Stimulated activated CD8-positive, alpha-beta memory T cell treated with anti-CD3 and anti-CD28 coated beads, Interleukin-12 subunit alpha, Interleukin-12 subunit beta, amount 100 ng/mL, for 4 hours (primary cell): ENCODE measurements at regions not wholly inside any gene's neighbourhood (a gene's known extent, or its start where the extent isn't known, plus 50 kb on each side); places are given as distances from the start of the nearest gene placed in this dataset.

Experiments used
- DNase-seq: peaks from one replicate; pipeline ENCODE4 v3.0.0-alpha.2; 2020; ENCODE audit warnings: low read depth

- DNase-seq, result no peak
Observed at GRCh38 chr7:155138204-155138603, 68.1 kb downstream of the HTR5A start.

GRCh38 chr7:155141562-155141961 is 71.4 kb downstream of the HTR5A start:
- no peak for DNase-seq

GRCh38 chr7:155143381-155143780 is 73.3 kb downstream of the HTR5A start:
- no peak for DNase-seq

DNA sequence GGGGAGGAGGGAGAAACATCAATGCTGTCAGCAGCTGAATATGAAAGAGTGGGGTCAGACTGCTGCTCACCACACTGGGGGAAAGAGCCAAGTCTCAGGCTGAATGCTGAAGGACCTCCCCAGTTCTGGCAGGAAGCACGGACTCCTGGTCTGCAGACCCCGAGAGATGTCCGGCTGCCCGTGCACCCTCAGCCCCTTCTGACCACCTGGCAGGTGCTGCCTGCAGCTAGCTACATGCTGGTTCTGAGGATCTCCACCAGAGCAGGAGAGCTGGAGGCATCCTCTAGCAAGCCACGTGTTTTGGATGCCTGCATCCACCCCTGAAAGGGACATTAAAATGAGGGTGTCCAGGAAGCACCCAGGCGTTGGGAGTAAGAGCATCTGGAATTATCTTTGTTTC is 74.2 kb downstream of the HTR5A start:
- DNase-seq, result no peak

DNA sequence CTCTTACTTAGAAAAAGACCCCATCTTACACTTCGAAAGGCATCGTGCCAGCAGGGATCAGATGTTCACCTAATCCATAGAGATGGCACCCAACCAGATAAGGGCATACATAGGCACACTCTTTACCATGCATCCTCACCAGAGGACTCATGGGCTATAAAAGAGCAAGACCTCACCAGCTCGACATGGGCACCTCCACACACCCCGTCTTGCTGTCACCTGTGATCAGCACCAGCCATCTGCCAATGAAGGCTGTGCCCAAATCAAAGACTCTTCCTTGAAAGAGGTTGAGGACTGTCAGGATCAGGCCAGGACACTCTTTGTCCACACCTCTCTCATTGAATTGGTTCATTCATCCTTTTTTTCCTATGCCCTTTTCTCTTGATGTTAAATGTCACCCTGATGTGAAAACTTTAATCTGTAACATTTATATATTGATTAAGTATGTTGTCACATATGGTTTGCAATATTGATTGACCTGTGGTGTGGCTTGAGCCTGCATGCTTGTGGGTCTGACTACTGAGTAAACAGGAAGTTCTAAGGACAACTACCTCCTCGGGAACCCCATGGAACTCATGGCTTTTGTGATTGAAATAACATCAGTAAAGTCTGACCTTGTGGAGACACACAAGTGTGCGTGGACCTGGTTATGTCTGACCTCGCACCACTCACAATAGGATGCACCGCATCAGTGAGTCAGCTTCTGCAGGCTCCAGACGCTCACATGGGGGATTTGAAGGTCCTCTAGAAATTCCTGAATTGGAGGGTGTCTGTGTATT is 75.5 kb downstream of the HTR5A start:
- no peak for DNase-seq

DNA sequence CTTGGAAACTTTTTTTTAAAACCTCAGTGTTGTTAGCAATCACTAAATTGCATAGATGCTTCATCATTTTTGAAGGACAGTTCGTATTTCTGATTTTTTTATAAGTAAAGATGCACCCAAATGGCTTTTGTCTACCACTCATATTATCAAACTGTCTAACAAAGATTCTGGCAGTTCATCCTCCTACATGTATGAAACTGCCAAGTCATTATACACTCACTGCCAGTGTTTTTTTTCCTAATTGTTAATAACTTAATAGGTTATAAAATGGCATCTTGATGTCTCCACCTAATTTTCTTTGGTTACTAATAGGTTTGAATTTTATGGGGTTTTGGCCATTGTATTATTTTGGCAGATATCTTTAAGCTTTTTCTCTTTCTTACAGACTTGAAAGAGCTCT is 77.0 kb downstream of the HTR5A start:
- DNase-seq, result no peak

- DNase-seq, result no peak
Observed at GRCh38 chr7:155147624-155148023, 77.5 kb downstream of the HTR5A start.

- no peak for DNase-seq
Observed at GRCh38 chr7:155153676-155154075, 83.6 kb downstream of the HTR5A start.

DNA sequence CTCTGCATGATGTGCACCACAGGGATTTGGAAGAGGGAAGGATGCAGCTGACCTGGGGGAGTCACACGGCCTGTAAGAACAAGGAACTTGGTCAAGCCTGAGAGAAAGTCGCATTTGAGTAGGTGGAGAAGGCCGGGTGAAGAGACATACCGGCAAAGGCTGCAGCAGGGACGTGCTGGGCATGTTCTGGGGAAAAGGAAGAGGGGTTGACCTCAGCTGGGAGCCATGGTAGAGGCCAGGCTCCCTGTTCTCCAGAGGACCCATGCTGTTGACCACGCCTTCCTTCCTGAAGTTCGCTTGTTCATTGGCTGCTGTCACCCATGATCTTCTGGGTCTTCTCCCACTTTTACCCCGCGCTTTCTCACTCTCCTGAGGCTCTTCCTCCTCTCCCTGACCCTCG is 84.5 kb downstream of the HTR5A start:
- no peak for DNase-seq

DNA sequence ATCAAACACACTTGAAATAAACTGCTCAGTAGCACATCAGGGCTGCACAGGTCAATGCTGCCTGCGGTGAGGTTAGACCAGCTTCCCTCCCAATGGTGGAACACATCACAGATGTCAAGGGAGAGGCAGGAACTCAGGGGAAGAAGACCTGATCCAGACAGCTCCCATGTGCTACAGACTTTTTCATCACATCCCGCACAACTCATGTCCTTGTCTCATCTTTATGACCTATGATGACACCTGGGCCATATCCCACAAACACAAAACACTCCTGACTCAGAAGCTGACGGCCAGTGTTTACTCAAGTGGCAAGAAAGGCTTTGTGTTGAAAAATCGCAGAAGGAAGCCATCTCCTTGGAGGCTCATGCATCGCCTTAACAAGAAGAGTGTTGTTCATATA is 91.6 kb downstream of the HTR5A start:
- DNase-seq, result no peak

DNA sequence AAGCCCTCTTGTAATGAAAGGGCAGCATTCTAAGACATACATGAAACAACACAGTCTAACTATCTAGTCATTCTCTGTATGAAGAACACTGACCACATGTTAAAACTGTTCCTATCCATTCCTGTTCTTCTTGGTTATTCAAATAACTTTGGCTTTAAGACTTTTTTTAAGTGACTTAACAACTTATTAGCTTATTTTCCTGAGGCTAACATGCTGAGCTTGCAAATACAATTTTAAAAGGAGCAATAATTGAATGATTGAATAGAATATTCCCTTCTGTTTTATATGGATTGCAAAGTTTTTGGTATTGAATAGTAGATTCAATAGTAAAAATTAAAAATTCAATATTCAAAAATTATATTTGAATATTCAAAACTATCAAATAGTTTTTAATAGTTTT is 92.3 kb downstream of the HTR5A start:
- DNase-seq, result no peak

DNA sequence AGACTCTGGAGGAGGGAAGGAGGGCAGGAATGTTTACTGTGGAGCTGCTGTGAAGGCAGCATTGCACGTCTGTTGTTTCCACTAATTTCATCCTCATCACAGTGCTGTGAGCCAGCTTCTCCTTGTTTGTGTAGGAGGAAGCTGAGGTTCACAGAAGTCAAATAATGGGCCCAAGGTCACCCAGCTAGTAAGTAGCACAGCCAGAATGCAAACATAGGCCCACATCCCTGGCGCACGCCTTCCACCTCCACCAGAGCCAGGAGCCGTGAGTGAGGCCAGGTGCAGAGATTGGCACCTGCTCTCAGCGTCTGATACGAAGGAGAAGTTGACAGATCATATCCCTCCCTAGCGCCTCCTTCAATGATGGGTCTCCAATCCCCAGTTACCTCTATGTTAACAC is 93.6 kb downstream of the HTR5A start:
- DNase-seq, result no peak

GRCh38 chr7:155164316-155164715 is 94.2 kb downstream of the HTR5A start:
- DNase-seq, result no peak

- no peak for DNase-seq
Observed at GRCh38 chr7:155166108-155166507, 96.0 kb downstream of the HTR5A start.

DNA sequence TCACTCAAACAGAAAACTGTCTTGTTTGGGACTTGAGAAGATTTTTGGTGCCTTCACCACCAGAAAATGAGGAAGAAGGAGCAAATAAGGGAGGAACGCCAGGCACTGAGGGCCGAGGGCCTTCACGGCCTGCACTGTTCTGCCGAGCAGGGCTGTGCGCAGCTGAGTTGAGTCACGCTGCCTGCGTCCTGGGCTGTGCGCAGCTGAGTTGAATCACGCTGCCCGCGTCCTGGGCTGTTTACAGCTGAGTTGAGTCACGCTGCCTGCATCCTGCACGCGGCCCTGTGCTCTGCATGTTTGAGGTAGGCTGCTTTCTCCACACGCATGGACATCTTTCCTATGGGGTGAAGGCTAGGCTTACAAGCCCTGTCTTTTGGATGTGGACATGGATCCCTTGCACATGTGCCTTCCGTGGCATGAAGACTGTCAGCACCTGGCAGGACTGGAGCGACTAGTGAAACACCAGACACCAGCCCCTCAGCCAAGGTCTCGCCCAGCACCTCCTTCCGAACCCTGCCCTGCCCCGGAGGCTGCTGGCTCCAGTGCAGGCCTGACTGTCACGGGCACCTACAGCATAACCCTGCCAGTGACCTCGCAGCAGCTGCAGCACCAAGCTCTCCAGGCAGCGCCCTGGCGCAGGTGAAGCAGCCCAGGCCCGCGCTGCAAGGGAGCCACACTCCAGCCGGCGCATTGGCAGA is 96.7 kb downstream of the HTR5A start:
- DNase-seq, result no peak

DNA sequence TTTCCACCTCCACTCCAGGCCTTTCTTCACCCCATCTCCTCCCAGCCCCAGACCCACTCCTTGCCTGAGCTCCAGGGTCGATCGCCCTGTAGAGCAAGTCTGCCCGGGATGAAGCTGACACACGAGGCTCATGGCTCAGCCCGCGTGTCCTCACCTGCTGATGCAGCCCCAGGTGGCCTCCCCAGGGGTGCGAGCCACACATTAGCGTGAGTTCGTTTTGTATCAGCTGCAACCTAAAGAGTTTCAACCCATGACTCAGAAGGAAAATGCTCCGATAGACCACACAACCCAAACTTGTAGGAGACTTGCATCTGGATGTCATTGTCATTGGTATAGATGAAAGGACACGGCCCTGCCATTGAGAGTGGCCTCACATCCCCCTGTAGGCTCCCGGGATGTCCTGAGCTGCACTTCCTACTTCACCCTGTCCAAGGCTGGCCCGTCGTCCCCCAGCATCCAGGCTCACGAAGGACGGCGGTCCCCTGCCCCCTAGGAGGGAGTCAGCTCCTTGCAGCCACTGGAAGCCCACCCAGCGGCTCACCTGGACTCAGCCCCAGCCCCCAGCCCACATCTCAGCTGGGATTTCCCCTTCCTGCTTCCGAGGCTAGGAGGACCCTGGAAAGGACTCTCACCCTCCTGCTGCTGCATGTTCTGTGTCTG is 97.7 kb downstream of the HTR5A start:
- no peak for DNase-seq

DNA sequence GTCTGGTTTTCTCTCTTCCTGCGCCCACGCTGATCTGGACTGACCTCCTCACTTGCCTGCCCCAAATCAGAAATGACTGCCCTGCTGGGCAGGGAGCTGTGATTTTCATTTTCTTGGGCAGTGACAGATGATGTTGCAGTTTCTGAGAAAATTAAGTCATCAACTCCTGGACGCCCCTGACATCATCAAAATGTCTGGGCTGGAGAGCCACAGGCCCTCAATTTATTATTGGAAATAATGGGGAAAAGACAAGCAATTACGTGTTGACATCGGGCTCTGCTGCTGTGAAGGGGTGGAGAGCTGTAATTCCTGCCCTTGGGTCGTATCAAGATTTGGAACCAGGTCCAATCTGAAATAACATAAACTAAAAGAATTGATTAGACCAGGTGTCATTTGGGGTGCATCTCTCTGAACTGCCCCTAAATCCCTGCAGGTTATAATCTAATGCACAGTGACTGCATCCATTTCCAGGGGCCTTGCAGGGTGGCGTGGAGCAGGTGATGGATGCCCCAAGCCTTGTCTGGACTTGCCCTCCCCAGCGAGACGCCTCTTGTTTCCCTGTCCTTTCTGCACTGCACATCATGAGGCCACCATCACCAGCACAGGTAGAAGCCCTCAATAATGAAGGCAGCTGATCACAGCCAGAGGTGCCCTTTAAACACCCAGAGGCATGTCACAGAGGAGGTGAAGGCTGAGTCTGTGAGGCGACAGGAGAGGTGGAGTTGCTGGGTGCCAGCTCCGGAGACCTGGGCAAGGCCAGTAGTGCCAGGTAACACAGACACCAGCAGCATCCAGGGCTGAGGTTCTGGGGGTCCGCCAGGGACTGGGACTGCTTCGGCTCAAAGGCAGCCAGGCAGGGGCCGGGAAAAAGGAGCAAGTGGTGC is 98.7 kb downstream of the HTR5A start:
- DNase-seq, result no peak

- DNase-seq, result no peak
Observed at GRCh38 chr7:155169498-155170065, 99.5 kb downstream of the HTR5A start.

- DNase-seq, result no peak
Observed at GRCh38 chr7:155170331-155170730, 100.2 kb downstream of the HTR5A start.

GRCh38 chr7:155172141-155172540 is 102.0 kb downstream of the HTR5A start:
- DNase-seq, result no peak

DNA sequence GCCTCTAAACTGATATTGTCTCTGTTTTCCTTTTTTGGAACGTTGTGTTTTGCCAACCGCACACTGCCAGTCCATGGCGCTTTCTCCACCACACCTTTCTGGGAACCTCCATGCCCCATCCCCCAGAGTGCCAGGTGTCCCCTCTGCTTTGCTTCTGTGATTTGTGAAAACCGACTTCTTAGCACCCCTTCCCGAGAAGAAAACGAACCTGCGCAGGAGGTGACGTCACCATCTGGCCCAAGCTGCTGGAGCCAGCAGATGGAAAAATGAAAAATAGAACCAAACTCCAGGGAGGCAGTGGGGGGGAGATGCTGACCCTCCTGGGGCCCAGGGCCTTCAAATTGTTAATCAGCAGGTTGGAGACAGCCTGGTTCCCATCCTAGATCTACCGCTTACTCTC is 103.8 kb downstream of the HTR5A start:
- DNase-seq, result no peak

GRCh38 chr7:155178096-155178495 is 108.0 kb downstream of the HTR5A start:
- DNase-seq, result no peak
